Esophagus squamous epithelium (tissue), 4 donors: ENCODE measurements at regions not wholly inside any gene's neighbourhood (a gene's known extent, or its start where the extent isn't known, plus 50 kb on each side); places are given as distances from the start of the nearest gene placed in this dataset.

Source experiments
- CTCF ChIP-seq, 6 experiments: fragments of 450-650 bp in 4 of 6; fragments of 200-600 bp in 2 of 6; sonication (generic) in 2 of 6; IDR thresholded peaks; one replicate each; pipeline ENCODE4 v1.5.1; 2016 to 2019; ENCODE audit warnings: antibody characterized with exemption in 6 of 6, mild to moderate bottlenecking in 4 of 6, moderate library complexity in 4 of 6
- POLR2A ChIP-seq, 4 donors: fragments of 450-650 bp; IDR thresholded peaks; one replicate each; pipeline ENCODE4 v1.6.1; 2017; ENCODE audit warnings: antibody characterized with exemption in 4 of 4, mild to moderate bottlenecking in 4 of 4, moderate library complexity in 3 of 4

DNA sequence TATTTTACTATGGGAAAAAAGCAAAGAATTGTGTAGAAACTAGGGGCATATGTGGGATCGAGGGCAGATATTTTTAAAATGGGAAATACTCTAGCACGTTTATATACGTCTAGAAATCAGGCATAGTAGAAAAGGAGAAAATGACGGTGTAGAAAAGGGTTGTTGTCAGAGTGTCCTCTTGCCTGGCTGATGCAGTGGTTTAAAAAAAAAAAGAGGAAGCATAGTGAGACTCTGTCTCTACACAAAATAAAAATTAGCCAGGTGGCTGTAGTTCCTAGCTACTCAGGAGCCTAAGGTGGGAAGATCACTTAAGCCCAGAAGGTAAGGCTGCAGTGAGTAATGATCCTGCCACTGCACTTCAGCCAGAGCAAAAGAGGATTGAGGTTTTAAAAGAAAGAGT is 64.7 kb upstream of the LRRC7 start:
- no peak for TF ChIP-seq CTCF (IDR thresholded peaks at IDR 0.05)
- no peak for TF ChIP-seq POLR2A (IDR thresholded peaks at IDR 0.05)
